Islet precursor cell (in vitro differentiated cells): ENCODE measurements at regions not wholly inside any gene's neighbourhood (a gene's known extent, or its start where the extent isn't known, plus 50 kb on each side); places are given as distances from the start of the nearest gene placed in this dataset.
"Not testable (repeated sequence)": the region's sequence is repeated elsewhere in the genome, so short reads cannot be mapped to it uniquely, and the experiment has no call there.

Experiments used
- DNase-seq: peaks from one replicate; pipeline ENCODE4 v3.0.0-alpha.2; 2018

DNA sequence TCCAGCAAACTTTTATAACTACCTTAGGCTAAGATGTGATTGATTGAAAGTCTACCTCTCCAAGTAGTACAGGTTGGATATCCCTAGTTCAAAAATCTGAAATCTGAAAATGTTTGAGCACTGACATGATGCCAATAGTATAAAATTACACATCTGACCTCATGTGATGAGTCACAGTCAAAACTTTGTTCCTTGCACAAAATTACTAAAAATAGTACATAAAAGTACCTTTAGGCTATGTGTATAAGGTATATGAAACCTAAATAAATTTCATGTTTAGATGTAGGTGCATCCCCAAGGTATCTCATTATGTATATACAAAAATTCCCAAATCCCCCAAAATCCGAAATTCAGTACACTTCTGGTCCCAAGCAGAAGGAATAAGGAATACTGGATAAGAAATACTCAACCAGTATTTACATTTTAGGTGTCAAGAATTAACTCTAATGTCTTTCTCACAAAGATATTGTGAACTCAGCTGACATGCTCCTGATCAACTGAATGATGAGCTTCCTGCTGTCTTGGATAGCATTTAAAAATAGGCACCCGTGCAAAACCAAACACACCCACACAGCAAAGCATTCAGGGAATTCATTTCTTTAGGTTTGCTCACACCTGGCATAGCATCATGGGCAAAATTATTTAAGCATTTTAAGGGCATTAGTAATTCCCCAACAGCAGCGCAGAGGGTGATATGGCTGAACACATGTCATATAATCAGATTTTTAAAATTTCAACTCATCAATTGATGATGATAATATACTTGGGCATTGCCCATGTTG lies 497.4 kb upstream of the MEIS1 start:
- DNase-seq: no peak

DNA sequence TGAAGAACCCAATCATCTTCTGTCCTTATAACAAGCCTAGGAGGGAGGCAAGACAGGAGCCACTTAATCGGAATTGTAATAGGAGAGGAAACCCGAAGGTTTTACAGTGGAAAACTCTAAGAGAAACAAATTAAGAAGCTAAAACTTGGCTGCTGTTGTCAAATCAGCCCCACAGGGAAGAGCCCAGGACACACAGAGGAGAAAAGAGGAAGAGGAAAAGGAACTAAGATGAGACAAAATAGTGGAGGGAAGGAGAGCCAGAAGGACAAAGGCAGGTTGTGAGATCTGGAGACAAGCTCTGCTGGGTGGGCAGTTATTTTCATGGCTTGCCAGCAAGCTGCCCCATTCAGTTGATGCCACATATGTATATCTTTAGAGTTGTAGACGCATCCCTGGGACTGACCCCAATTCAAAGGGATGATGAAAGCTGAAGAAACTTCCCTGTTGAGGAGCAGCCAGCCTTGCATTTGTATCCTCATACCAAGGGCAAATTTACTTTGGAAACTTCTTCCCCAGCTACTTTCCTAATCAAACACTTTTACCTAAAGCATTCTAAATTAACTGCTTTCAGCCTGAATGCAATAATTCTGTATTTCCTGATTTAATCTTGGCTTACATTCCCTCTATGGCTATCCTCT lies 499.8 kb upstream of the MEIS1 start:
- DNase-seq: no peak

GRCh38 chr2:65932571-65932970 lies 500.2 kb upstream of the SPRED2 start:
- no peak for DNase-seq

DNA sequence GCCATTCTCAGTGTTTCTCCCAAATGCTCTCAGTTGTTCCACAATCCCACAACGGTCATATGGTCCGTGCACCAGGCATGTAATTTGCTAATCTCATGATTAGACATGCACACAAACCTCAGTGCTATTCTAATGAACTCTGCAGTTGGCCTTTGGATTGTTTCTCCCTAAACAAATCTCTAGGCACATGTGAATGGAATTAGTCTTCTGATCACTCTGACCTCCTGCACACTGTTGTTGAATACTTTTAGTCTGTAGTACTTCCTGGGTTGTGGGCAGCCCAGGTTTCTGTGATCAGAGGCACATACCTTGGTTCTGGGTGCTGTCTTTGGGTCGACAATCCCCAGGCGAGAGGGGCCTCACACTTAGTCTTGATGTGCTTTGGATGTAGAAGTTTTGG lies 498.7 kb upstream of the SPRED2 start:
- DNase-seq: no peak

DNA sequence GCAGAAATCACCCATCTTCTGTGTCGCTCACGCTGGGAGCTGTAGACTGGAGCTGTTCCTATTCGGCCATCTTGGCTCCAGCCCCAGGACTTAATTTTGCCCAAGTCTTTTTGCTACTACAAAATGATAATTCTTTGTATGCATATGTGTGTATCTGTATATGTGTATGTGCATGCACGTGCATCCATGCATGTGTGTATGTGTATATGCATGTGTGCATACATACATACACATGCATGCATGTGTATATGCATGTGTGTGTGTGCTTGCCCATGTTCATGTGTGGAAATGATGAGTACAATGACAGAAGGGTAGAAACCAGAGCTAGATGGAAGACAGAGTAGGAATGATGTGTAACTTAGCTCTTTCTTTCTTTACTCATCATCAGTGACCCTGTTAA lies 497.9 kb upstream of the SPRED2 start:
- DNase-seq: no peak

DNA sequence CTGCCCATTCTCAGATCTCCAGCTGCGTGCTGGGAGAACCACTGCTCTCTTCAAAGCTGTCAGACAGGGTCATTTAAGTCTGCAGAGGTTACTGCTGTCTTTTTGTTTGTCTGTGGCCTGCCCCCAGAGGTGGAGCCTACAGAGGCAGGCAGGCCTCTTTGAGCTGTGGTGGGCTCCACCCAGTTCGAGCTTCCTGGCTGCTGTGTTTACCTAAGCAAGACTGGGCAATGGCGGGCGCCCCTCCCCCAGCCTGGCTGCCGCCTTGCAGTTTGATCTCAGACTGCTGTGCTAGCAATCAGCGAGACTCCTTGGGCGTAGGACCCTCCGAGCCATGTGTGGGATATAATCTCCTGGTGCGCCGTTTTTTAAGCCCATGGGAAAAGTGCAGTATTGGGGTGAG lies 497.3 kb upstream of the SPRED2 start:
- DNase-seq: not testable (repeated sequence)

DNA sequence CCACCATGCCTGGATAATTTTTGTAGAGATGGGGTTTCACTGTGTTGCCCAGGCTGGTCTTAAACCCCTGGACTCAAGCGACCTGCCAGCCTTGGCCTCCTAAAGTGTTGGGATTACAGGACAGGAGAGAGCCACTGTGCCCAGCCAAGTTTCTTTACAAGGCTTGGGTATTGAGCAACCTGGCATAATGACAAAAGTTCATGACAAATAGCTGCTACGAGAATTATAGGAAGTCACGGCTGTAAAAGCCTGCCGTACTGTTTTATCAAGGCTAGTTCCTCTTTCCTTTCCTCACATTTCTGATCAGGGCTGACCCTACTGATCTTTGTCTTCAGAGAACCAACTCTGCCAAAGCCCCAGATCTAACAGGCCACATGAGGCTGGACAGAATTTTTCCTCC lies 490.4 kb upstream of the SPRED2 start:
- no peak for DNase-seq

GRCh38 chr2:65922030-65922429 lies 489.6 kb upstream of the SPRED2 start:
- DNase-seq: no peak

DNA sequence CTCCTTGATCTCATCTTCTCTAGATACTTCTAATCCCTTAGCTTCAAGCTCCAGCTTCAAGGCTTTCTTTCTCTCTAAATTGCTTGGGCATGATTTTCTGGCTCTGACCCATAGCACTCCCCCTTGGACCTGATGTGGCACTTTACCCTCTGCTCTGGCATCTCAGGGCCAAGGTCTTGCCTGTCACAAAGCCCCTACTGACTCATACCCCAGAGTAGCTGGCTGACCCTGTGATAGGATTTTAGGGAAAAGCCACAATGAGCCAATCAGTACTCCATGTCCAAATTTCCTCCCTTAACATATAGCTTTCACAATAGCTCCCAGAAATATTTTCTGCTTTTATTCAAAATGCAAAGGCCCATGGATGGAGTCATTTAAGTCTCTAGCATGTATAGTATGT lies 488.7 kb upstream of the SPRED2 start:
- DNase-seq: no peak

GRCh38 chr2:65920659-65921058 lies 488.3 kb upstream of the SPRED2 start:
- no peak for DNase-seq

- DNase-seq: no peak
These were observed 487.3 kb upstream of the SPRED2 start for GRCh38 chr2:65919550-65920188.

- no peak for DNase-seq
These were observed 486.4 kb upstream of the SPRED2 start for GRCh38 chr2:65918760-65919187.

- no peak for DNase-seq
These were observed 485.6 kb upstream of the SPRED2 start for GRCh38 chr2:65917986-65918385.

- no peak for DNase-seq
These were observed 484.4 kb upstream of the SPRED2 start for GRCh38 chr2:65916785-65917295.

GRCh38 chr2:65916177-65916576 lies 483.8 kb upstream of the SPRED2 start:
- DNase-seq: no peak

DNA sequence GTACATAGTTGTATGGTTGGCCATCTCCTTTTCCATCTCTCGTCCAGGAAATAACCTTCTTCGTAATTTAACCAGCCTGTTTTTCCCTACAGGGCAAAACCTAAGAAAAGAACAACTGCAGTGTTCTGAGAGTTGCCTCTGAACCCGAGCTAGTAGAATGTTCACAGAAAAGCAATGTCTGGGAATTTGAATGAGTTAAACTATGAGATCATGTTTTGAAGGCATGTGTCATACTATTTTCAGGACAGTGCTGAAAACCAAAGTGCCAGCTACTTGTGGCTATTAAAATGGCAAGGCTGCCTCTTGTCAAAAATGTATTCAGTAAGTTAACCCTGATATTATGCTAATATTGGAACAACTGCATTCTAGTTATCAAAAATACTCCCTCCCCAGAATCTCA lies 482.9 kb upstream of the SPRED2 start:
- no peak for DNase-seq

DNA sequence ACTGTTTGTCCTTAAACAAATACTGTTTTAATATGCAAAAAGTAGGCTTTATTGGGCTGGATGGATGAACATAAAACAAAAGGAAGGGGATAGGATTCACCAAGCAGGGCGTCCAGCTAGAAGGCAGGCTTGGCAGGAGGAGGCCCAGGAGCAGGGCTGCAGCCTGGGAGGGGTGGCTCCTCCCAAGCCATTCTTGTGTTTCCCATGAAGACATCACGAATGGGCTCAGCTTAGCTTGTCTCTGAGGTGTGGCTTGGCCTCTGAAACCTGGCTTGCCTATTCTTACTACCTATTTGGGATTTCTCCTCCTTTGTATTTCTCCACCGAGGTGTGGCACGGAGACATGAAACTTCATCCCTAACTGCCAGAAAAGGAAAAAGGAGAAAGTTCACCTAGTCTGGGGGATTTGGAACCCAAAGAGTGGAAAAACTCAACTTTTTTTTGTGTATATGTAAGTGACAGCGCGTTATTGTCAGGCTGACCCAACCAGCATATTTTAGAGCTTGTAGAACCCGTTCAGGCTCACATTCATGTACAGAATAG lies 481.9 kb upstream of the SPRED2 start:
- no peak for DNase-seq

- DNase-seq: no peak
These were observed 481.4 kb upstream of the SPRED2 start for GRCh38 chr2:65913813-65914212.

DNA sequence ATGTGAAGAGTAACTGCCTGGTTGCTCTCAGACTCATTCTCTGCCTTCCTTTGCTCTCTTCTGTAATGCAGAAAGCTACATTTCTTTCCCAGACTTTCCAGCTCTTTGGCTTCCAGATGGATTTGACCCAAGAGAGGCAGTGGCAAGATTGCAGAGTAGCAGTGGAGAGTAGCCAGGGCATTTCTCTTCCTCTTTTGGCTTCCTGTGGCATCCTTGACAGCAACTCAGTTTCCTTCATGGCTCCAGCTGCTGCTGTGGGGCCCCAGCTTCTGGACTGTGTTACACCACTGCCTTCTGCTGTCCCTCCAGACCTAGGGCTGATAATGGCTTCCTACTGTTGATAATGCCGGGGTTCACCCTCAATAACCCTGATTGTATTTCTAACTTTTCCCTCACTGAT lies 469.4 kb upstream of the SPRED2 start:
- DNase-seq: no peak

DNA sequence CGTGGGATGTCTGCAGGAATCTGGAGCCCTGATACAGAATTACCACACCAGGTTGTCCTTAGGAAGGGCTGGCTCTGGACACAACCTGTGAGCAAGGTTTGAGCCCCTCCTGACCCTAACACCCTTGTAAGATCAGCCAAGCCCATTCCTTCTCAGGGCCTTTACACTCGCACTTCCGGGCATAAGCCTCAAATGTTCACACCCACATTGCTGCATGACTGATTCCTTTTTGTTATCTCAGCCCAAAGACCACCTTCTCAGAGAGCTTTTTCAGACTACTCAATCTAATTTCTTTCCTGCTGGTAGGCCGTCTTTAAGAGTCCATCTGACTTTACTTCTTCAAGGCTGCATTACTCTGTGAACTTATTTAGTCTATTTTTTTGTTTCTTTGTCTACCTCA lies 464.0 kb upstream of the SPRED2 start:
- no peak for DNase-seq

- peak; percentile 73 for DNase-seq
These were observed 457.7 kb upstream of the SPRED2 start for GRCh38 chr2:65890131-65890530.

- no peak for DNase-seq
These were observed 452.9 kb upstream of the SPRED2 start for GRCh38 chr2:65885266-65885665.

- no peak for DNase-seq
These were observed 449.2 kb upstream of the SPRED2 start for GRCh38 chr2:65881592-65881991.

DNA sequence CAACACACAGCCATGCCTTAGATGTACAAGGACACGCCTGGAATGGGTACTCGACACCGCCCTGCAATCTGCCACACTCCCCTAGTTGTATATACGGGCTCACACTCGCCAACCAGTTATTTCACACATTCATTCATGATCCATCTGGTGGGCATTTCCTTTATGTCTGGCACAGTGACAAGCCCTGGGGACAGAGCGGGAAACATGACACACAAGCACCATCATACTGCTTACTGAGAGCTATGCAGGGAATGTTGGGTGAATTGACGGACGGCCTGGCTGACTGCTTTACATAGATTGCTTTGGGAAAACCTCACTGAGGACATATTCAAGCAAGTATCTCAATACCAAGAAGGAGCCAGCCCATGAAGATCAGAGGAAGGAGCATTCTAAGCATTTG lies 448.0 kb upstream of the SPRED2 start:
- DNase-seq: peak; percentile 92
